HFFc6 (cell line): ENCODE measurements at regions not wholly inside any gene's neighbourhood (a gene's known extent, or its start where the extent isn't known, plus 50 kb on each side); places are given as distances from the start of the nearest gene placed in this dataset.
"Not testable (repeated sequence)": the region's sequence is repeated elsewhere in the genome, so short reads cannot be mapped to it uniquely, and the experiment has no call there.

Experiments
- DNase-seq: peaks from one replicate; pipeline ENCODE4 v3.0.0-alpha.2; 2018
- H3K27ac Mint-ChIP-seq: 2 replicates; pipeline ENCODE4 v1.8.0; 2020; ENCODE audit warnings: mild to moderate bottlenecking, mixed read lengths
- H3K27me3 Mint-ChIP-seq: 2 replicates; pipeline ENCODE4 v1.8.0; 2021; ENCODE audit warnings: mild to moderate bottlenecking, moderate library complexity, mixed read lengths; ENCODE audit not compliant: insufficient read depth
- H3K36me3 Mint-ChIP-seq: 2 replicates; pipeline ENCODE4 v1.8.0; 2021; ENCODE audit warnings: low read depth, mixed read lengths
- H3K4me1 Mint-ChIP-seq: 2 replicates; pipeline ENCODE4 v1.8.0; 2020; ENCODE audit warnings: low read depth, mixed read lengths
- H3K4me3 Mint-ChIP-seq: 2 replicates; pipeline ENCODE4 v1.8.0; 2020; ENCODE audit warnings: mild to moderate bottlenecking, moderate library complexity, mixed read lengths
- H3K9me3 Mint-ChIP-seq: 2 replicates; pipeline ENCODE4 v1.8.0; 2020; ENCODE audit warnings: mild to moderate bottlenecking, mixed read lengths
- CTCF ChIP-seq: fragments of 200-600 bp; sonication (generic); IDR thresholded peaks from 2 replicates; pipeline ENCODE4 v1.5.0; 2021; ENCODE audit warnings: antibody characterized with exemption, mild to moderate bottlenecking

GRCh38 chr4:132479543-132479942 is 669.6 kb upstream of the PCDH10 start:
- Mint-ChIP-seq H3K4me1 (no peaks in the 10 kb centered on the region), H3K27ac (no peak overlapping the region), H3K27me3 (no peaks in the 10 kb centered on the region; the same call in 1 of the 2 replicates), H3K9me3 (peaks cover 18% of the 10 kb centered on the region), H3K4me3 (no peak overlapping the region), H3K36me3 (no peaks in the 10 kb centered on the region)
- DNase-seq, result no peak
- TF ChIP-seq CTCF, result no peak

GRCh38 chr4:132488555-132488954 is 660.5 kb upstream of the PCDH10 start:
- H3K27ac Mint-ChIP-seq, result no peak overlapping the region
- TF ChIP-seq CTCF, result no peak
- DNase-seq, result no peak
- H3K36me3 Mint-ChIP-seq, result no peaks in the 10 kb centered on the region
- no peaks in the 10 kb centered on the region for H3K4me1 Mint-ChIP-seq
- H3K4me3 Mint-ChIP-seq, result no peak overlapping the region
- peaks cover 15% of the 10 kb centered on the region for H3K9me3 Mint-ChIP-seq
- no peaks in the 10 kb centered on the region for H3K27me3 Mint-ChIP-seq

- DNase-seq, result no peak
These were observed 655.6 kb upstream of the PCDH10 start for GRCh38 chr4:132493476-132493875.

GRCh38 chr4:132495267-132495812 is 653.8 kb upstream of the PCDH10 start:
- H3K9me3 Mint-ChIP-seq, H3K4me1 Mint-ChIP-seq, H3K4me3 Mint-ChIP-seq, H3K27ac Mint-ChIP-seq, H3K27me3 Mint-ChIP-seq, H3K36me3 Mint-ChIP-seq, DNase-seq: not testable (repeated sequence)

More at GRCh38 chr4:132493476-132493875, 655.6 kb upstream of the PCDH10 start:
- TF ChIP-seq CTCF, result peak; percentile 33; the same call in 1 of the 2 replicates
- no peak overlapping the region for H3K4me3 Mint-ChIP-seq
- peaks cover 18% of the 10 kb centered on the region for H3K9me3 Mint-ChIP-seq
- no peaks in the 10 kb centered on the region for H3K4me1 Mint-ChIP-seq
- H3K27ac Mint-ChIP-seq, result no peak overlapping the region
- no peaks in the 10 kb centered on the region; the same call in 1 of the 2 replicates for H3K27me3 Mint-ChIP-seq
- H3K36me3 Mint-ChIP-seq, result no peaks in the 10 kb centered on the region

- Mint-ChIP-seq H3K27ac (no peak overlapping the region), H3K9me3 (peaks cover 4% of the 10 kb centered on the region; the same call in 1 of the 2 replicates), H3K27me3 (no peaks in the 10 kb centered on the region; the same call in 1 of the 2 replicates), H3K4me3 (no peak overlapping the region), H3K4me1 (no peaks in the 10 kb centered on the region), H3K36me3 (no peaks in the 10 kb centered on the region)
- TF ChIP-seq CTCF, result no peak
- no peak for DNase-seq
These were observed 650.9 kb upstream of the PCDH10 start for GRCh38 chr4:132498215-132498614.

- TF ChIP-seq CTCF, result no peak
These were observed 647.0 kb upstream of the PCDH10 start for GRCh38 chr4:132502096-132502552.

More at GRCh38 chr4:132502096-132502552, 647.0 kb upstream of the PCDH10 start:
- peaks cover 5% of the 10 kb centered on the region; the same call in 1 of the 2 replicates for H3K4me1 Mint-ChIP-seq
- no peaks in the 10 kb centered on the region for H3K36me3 Mint-ChIP-seq
- no peaks in the 10 kb centered on the region for H3K27me3 Mint-ChIP-seq
- no peak overlapping the region for H3K27ac Mint-ChIP-seq
- no peak for DNase-seq
- no peak overlapping the region for H3K4me3 Mint-ChIP-seq
- H3K9me3 Mint-ChIP-seq, result no peaks in the 10 kb centered on the region; the same call in 1 of the 2 replicates
